Activated CD4-positive, alpha-beta memory T cell treated with anti-CD3 and anti-CD28 coated beads for 36 hours (primary cell): ENCODE measurements at regions not wholly inside any gene's neighbourhood (a gene's known extent, or its start where the extent isn't known, plus 50 kb on each side); places are given as distances from the start of the nearest gene placed in this dataset.

Source experiments
- CTCF ChIA-PET: fragments of 350-600 bp; sonication (Branson Sonifier 250); formaldehyde crosslinking; loops from one replicate; lab custom pipeline; 2021; ENCODE audit warnings: antibody characterized with exemption, inconsistent platforms; lab: Charles Lee
- POLR2A ChIA-PET: fragments of 350-600 bp; sonication (Branson Sonifier 250); formaldehyde crosslinking; loops from one replicate; lab custom pipeline; 2021; ENCODE audit warnings: antibody characterized with exemption; lab: Charles Lee
- DNase-seq: peaks from one replicate; pipeline ENCODE4 v3.0.0-alpha.2; 2020
- H3K27ac Mint-ChIP-seq: one replicate; pipeline ENCODE4 v1.8.0; 2021; ENCODE audit warnings: mixed read lengths
- H3K27me3 Mint-ChIP-seq: one replicate; pipeline ENCODE4 v1.8.0; 2021; ENCODE audit warnings: mixed read lengths
- H3K36me3 Mint-ChIP-seq: one replicate; pipeline ENCODE4 v1.8.0; 2021; ENCODE audit warnings: mixed read lengths
- H3K4me1 Mint-ChIP-seq: one replicate; pipeline ENCODE4 v1.8.0; 2021; ENCODE audit warnings: low read depth, mixed read lengths
- H3K4me3 Mint-ChIP-seq: one replicate; pipeline ENCODE4 v1.8.0; 2021; ENCODE audit warnings: mild to moderate bottlenecking, mixed read lengths
- H3K9me3 Mint-ChIP-seq: one replicate; pipeline ENCODE4 v1.8.0; 2021; ENCODE audit warnings: mixed read lengths
- intact Hi-C: fragments of 100-400 bp; cut with micrococcal nuclease; formaldehyde crosslinking; loops from one replicate; pipeline ENCODE4 v1.15.1; 2023

DNA sequence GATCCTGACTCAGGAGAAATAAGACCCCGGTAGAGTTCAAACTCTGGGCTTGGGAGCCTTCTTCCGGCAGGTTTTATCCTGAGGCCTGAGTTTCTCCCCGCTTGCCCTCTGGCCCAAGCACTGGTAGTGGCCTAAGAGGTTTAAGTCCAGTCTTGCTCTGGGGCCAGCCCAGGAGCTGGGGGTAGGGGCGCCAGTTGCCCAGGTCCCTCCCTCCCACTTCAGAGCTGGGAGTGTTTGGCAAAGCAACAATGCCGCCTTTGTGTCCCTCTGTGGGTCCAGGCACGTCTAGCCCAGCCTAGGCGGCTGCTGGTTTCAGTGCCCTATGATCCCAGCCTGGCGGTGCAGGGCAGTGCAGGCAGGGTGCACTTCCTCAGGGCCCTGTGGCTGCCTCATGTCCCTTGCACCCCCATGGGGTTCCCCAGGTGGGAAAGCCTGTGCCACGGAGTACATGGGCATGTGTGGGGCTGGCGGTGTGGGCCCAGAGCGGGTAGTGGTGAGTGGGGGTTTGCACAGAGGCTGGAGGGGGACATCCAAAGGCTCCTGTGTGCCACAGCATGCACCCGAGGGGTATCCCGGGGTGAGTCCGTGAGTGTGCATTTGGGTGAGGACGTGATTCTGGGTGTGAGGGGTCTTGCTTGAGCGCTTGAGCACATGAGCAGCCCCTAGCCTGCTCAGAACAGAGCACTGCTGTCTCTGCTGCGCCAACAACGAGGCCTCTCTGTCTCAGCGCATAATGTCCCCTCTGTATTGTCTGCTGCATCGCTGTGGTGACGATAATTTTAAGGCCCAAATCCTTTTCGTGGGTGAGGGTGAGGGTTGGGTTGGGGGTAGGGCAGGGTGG is 61.7 kb upstream of the PSD2 start:
- no peak overlapping the region for H3K27ac Mint-ChIP-seq
- no peaks in the 10 kb centered on the region for H3K36me3 Mint-ChIP-seq
- intact Hi-C loops: no loop called here
- no peaks in the 10 kb centered on the region for H3K9me3 Mint-ChIP-seq
- ChIA-PET POLR2A (no interaction called here), CTCF (no interaction called here)
- H3K4me3 Mint-ChIP-seq: no peak overlapping the region
- no peaks in the 10 kb centered on the region for H3K27me3 Mint-ChIP-seq
- no peak for DNase-seq
- H3K4me1 Mint-ChIP-seq: no peaks in the 10 kb centered on the region

DNA sequence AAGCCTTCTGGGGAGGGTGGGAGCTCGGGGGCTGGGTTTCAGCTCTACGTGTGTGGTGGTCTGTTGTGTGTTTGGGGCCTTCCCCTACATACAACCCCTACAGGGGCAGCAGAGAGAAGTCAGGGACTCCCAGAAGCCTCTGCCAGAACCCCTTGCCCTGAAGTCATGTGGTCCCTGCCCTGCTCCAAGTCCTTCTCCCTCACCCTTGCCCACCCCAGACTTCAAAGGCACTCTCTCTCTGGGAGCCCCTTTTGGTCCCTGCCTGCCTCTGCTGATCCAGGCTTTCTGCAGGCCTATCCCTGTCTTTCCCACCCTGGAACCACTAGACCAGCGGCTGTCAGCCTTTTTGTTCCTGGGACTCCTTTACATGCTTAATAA is 61.1 kb upstream of the PSD2 start:
- Mint-ChIP-seq H3K9me3 (no peaks in the 10 kb centered on the region), H3K4me3 (no peak overlapping the region), H3K4me1 (no peaks in the 10 kb centered on the region), H3K36me3 (no peaks in the 10 kb centered on the region), H3K27me3 (no peaks in the 10 kb centered on the region), H3K27ac (no peak overlapping the region)
- CTCF ChIA-PET: no interaction called here
- POLR2A ChIA-PET: no interaction called here
- DNase-seq: no peak
- intact Hi-C loops: no loop called here

DNA sequence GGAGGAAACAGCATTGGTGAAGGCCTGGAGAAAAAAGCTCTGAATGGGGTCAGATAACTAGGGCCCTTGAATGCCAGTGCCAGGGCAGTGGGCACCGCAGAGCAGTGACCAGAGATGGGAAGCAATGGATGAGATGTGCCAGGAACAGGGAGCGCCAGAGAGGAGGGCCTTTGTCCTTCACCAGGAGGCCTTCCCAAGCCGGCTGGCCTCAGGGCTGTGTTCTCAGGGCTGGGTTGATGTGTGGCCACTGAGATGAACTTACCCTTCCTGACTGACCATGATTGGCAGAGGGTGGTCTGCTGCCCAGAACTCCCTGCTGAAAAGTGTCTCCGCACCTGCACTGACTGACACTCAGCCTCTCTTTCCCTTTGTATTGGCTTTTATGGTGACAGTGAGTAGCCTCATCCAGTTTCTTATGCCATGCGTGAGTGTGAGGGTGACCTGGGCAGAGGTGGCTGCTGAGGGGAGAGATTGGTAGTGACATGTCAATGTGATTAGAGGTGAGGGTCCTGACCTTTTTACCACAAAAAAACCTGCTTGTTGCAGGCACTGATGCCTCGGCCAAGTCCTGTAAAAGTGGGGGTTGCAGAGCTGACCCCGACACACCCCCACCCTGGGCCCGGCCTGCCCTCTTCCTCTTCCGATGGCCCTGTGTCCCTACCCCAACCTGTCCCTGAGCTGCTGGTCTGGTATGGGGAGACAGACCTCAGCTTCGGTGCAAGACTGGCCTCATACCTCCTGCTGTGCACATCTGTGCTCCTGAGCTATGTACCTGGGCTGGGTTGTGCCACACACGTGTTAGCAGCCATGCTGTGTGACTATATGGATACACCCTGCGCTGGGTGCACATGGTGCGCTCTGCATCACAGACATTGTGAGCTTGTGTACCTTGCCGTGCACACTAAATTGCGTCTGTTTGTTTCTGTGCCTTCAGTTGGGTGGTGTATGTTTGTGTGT is 57.1 kb upstream of the PSD2 start:
- no peaks in the 10 kb centered on the region for H3K36me3 Mint-ChIP-seq
- no peak overlapping the region for H3K27ac Mint-ChIP-seq
- no peaks in the 10 kb centered on the region for H3K4me1 Mint-ChIP-seq
- no peaks in the 10 kb centered on the region for H3K9me3 Mint-ChIP-seq
- POLR2A ChIA-PET: no interaction called here
- CTCF ChIA-PET: interaction anchor here (0.7 kb wide), 1 partner anchor 37 kb away, joined by 3 read pairs; no protein-coding TSS in a partner anchor
- H3K4me3 Mint-ChIP-seq: no peak overlapping the region
- no peak for DNase-seq
- intact Hi-C loops: no loop called here
- H3K27me3 Mint-ChIP-seq: no peaks in the 10 kb centered on the region

DNA sequence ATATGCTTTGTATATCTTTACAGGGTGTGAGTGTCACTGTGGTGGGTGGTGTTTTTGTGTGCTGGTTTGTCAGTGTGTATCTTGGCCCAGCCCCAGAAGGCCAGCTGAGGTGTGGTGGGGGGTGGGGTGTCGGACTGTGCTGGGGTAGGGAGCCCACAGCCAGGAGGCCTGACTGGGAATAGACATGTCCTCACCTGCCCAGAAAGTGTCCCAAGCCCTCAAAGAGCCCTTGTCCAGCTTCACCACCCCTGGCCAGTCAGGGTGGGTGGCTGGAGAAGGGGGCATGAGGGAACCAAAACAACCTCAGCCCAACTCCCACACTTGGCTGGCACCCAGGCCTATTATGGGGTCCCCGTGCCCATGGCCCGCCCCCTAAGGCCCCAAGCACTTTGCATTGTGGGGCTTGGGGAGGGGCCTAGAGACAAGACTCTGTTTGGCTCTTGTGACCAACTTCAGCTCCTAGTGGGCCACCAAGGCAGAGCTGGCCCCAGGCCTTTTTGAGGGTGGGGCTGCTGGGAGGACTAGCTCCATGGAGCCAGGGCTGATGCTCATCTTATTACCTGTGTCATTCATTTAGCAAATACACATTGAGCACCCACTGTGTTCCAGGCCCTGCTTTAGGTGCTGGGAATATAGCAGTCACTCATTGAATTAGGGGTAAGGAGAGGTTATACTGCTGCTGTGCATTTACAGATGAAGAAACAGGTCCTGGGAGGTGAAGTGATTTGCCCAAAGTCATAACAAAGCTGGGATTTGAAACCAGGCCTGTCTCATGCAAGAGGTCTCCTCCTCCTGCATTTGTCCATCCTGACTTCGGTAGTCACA is 56.2 kb upstream of the PSD2 start:
- Mint-ChIP-seq H3K36me3 (no peaks in the 10 kb centered on the region), H3K4me3 (no peak overlapping the region), H3K27me3 (no peaks in the 10 kb centered on the region), H3K9me3 (no peaks in the 10 kb centered on the region), H3K27ac (no peak overlapping the region), H3K4me1 (no peaks in the 10 kb centered on the region)
- intact Hi-C loops: no loop called here
- CTCF ChIA-PET: interaction anchor here (0.7 to 1.0 kb wide), 2 partner anchors 11 to 36 kb away, joined by 3 read pairs; no protein-coding TSS in a partner anchor
- POLR2A ChIA-PET: no interaction called here
- DNase-seq: no peak

DNA sequence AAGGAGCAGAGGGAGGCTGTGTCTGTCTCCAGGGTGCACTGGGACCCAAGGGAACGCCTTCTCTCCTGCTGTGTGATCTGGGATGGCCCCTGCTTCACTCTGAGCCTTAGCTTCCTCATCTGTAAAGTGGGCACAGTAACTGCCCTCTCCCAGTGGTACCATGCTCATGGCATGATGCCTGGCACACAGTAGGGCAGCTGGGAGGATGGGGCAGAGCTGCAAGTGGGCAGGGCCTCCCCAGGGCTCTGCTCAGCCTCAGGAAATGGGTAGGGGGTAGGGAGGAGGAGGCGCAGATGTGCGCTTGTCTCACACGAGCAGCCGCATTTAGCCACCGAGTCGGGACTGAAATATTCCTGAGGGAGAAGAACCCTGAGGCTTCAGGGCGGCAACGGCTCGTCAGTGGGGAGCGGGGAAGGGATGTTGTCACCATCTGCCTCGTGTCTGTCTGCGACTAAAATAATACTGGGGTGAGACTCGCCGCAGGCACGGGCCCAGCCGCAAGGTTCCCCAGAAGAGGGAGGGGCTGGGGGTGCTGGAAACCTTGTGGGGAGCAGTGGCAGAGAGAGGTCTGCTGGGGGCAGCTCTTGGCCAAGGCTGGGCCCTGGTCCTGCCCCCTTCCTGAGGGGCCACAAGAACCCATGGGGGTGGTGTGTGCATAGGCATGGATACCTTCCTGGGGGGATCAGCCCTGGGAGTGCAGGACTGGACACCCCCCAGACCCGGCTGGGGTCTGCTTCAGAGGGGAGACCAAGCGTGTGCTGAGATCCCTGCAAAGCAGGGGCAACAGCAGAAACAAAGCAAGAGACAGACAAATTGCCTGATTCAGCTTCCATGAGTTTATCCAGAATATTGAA is 55.2 kb upstream of the PSD2 start:
- Mint-ChIP-seq H3K4me1 (no peaks in the 10 kb centered on the region), H3K27ac (no peak overlapping the region), H3K27me3 (no peaks in the 10 kb centered on the region), H3K9me3 (no peaks in the 10 kb centered on the region), H3K4me3 (no peak overlapping the region), H3K36me3 (no peaks in the 10 kb centered on the region)
- intact Hi-C loops: no loop called here
- ChIA-PET POLR2A (no interaction called here), CTCF (interaction anchor here (0.6 to 1.1 kb wide), 3 partner anchors 10 to 125 kb away, joined by 3 to 4 read pairs (median 3); no protein-coding TSS in a partner anchor)
- DNase-seq: no peak

DNA sequence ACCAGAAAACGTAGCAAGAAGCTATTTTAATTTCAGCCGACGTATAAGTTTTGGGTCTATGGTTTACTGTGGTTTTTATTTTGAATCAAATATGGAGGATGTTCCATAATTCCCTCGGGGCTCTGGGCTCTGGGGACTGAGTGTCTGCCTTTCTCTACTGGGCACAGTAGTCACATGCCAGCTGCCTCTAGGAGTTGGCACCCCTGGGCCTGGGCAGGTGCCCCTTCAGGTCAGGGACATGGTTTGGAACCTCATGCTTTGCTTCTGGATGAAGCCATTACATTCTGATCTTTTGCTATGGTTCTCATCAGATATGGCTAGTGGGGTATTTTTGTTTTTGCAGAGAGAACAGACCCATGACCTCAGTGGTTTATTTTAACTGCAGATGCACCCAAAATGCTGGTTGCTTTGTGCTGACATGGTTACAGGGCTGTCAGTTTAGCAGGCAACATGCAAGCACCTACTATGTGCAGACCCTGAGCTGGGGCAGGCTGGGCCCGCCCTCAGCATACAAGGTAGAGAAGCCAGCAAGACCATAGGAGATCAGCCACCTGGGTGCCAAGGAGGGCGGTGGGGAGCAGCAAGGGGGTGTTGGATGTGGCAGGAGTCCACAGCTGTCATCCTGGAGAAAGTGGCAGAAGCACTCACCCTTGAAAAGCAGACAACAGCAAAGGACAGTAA is 54.5 kb upstream of the PSD2 start:
- Mint-ChIP-seq H3K36me3 (no peaks in the 10 kb centered on the region), H3K9me3 (no peaks in the 10 kb centered on the region), H3K4me1 (peaks cover 4% of the 10 kb centered on the region), H3K27ac (no peak overlapping the region), H3K4me3 (no peak overlapping the region), H3K27me3 (no peaks in the 10 kb centered on the region)
- CTCF ChIA-PET: interaction anchor here (0.6 to 1.1 kb wide), 2 partner anchors 25 to 124 kb away, joined by 3 to 4 read pairs; no protein-coding TSS in a partner anchor
- POLR2A ChIA-PET: no interaction called here
- intact Hi-C loops: no loop called here
- no peak for DNase-seq

DNA sequence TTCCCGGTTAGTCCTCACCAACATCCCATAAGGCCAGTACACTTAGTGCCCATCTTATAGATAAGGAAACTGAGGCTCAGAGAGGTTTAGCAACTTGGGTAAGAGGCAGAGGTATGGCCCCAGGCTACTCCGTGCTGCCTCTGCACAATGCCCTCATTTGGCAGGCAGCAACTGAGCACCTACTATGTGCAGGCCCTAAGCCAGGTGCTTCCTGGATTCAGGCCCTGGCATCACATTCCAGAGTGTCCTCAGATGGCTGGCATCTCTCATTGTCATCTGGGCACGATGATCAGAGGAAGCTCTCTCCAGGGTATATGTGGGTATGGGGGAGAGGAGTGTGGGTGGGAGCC is 53.8 kb upstream of the PSD2 start:
- no peaks in the 10 kb centered on the region for H3K36me3 Mint-ChIP-seq
- intact Hi-C loops: no loop called here
- no peak for DNase-seq
- H3K27ac Mint-ChIP-seq: no peak overlapping the region
- no peak overlapping the region for H3K4me3 Mint-ChIP-seq
- POLR2A ChIA-PET: no interaction called here
- H3K9me3 Mint-ChIP-seq: no peaks in the 10 kb centered on the region
- H3K4me1 Mint-ChIP-seq: peaks cover 8% of the 10 kb centered on the region
- no peaks in the 10 kb centered on the region for H3K27me3 Mint-ChIP-seq
- CTCF ChIA-PET: interaction anchor here (0.8 to 1.1 kb wide), 2 partner anchors 24 kb away, joined by 3 to 4 read pairs; no protein-coding TSS in a partner anchor

DNA sequence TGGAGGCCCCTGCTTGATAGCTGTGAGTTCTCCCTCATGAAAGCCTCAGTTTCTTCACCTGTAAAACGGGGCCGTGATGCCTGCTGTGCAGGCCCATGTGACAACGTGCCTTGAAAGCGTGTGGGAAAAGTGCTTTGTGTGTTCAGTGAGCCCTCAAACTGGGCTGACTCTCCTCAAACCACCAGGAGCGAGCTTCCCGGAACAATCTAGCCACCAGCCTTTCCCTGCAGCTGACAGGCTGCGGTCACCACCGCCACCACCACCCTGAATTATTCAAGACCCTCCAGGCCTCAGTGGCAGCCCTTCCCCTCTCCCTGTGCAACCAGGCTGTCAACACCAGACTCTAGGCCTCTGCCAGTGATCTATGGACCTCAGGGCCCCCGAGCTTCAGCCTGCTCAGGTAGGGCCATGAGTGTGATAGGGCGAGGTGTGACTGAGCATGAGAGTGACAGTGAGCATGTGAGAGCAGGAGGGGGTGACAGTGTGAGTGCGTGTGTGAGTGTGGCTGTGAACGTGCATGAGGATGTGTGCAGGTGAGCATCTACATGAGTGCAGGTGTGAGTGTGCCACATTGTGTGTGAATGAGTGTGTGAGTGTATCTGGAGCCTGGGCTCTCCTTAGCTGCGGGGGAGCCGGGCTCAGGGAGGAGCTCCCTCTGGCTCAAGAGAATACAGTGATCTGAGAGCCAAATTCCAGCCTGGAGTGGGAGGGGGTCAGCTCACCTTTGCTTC is 53.3 kb upstream of the PSD2 start:
- ChIA-PET CTCF (interaction anchor here (0.8 to 1.7 kb wide), 2 partner anchors 24 to 33 kb away, joined by 3 to 8 read pairs; no protein-coding TSS in a partner anchor), POLR2A (no interaction called here)
- Mint-ChIP-seq H3K27ac (no peak overlapping the region), H3K27me3 (peaks cover 2% of the 10 kb centered on the region), H3K9me3 (no peaks in the 10 kb centered on the region), H3K4me3 (no peak overlapping the region), H3K36me3 (no peaks in the 10 kb centered on the region), H3K4me1 (peaks cover 12% of the 10 kb centered on the region)
- intact Hi-C loops: no loop called here
- no peak for DNase-seq

DNA sequence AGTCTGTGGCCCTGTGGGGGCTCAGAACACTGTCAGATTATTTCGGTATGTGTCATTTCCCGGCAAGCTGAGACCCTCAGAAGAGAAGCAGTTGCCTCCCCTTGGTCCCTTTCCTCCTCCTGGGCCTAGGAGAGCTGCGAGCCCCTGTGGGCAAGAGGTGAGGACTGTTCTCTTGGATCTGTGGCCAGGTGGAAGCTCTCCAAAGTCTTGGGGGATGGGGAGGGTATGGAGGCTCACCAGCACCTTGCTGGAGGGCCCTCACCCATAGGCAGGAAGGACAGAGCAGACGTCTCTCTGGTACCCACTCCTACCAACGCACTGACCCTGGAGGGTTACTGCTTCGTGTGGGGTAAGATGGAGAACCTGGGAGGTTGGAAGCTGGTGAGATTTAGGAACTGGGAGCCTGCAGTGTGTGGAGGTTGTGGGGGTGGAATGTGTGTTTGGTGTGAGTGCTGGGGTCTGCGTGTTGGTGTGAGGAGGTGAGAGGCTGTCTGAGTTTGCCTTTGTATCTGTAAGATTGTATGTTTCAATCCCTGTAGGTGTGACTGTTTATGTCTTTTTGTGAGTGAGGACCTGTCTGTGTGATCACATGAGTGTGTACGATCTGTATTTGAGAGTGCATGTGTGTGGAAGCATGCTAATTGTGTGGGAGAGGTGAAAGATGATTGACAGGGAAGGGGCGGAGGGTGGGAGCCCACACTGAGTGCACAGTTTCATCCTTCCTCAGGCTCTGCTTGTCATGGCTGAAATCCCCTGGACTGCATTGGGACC is 52.4 kb upstream of the PSD2 start:
- ChIA-PET POLR2A (interaction anchor here (0.6 kb wide), 1 partner anchor 191 kb away, joined by 5 read pairs; no protein-coding TSS in a partner anchor), CTCF (interaction anchor here (0.7 to 11.8 kb wide), 3 partner anchors 25 to 32 kb away, joined by 3 to 106 read pairs (median 8); no protein-coding TSS in a partner anchor)
- H3K4me3 Mint-ChIP-seq: no peak overlapping the region
- no peaks in the 10 kb centered on the region for H3K36me3 Mint-ChIP-seq
- H3K27ac Mint-ChIP-seq: no peak overlapping the region
- H3K4me1 Mint-ChIP-seq: peaks cover 17% of the 10 kb centered on the region
- intact Hi-C loops: no loop called here
- no peak for DNase-seq
- H3K27me3 Mint-ChIP-seq: peaks cover 4% of the 10 kb centered on the region
- no peaks in the 10 kb centered on the region for H3K9me3 Mint-ChIP-seq
